Body of pancreas (tissue), 4 donors: ENCODE measurements at regions not wholly inside any gene's neighbourhood (a gene's known extent, or its start where the extent isn't known, plus 50 kb on each side); places are given as distances from the start of the nearest gene placed in this dataset. TPM values are rescaled to one million over a fixed set of nuclear protein-coding genes. Genes with fewer than 3 reads are reported as not detected.

Experiments
- ATAC-seq: fragments of 150-250 bp; one replicate; pipeline ENCODE4 v1.9.1; 2016
- DNase-seq, 4 donors: peaks; one replicate each; pipeline ENCODE4 v3.0.0-alpha.2; 2019
- H3K27ac ChIP-seq, 4 donors: fragments of 200-600 bp; sonication (generic); 1 replicate in 3 of 4; 2 replicates in 1 of 4; pipeline versions ENCODE4 v1.5.1 to v1.6.1; 2016 to 2019; ENCODE audit warnings: mild to moderate bottlenecking in 1 of 4, mixed read lengths in 1 of 4, moderate library complexity in 1 of 4
- H3K27me3 ChIP-seq, 2 donors: fragments of 200-600 bp; sonication (generic); one replicate each; pipeline ENCODE4 v1.6.0; 2016; ENCODE audit warnings: mild to moderate bottlenecking in 1 of 2
- H3K36me3 ChIP-seq, 2 donors: fragments of 200-600 bp; sonication (generic); replicated peaks in 1 of 2; 2 replicates each; pipeline ENCODE4 v1.5.1; 2016; ENCODE audit warnings: low read depth in 2 of 2; ENCODE audit not compliant: insufficient read depth in 1 of 2
- H3K4me1 ChIP-seq: fragments of 200-600 bp; sonication (generic); one replicate; pipeline ENCODE4 v1.6.0; 2016
- H3K4me3 ChIP-seq, 2 donors: fragments of 200-600 bp; sonication (generic); 1 replicate in 1 of 2; 2 replicates in 1 of 2; pipeline ENCODE4 v1.5.1; 2016 to 2019
- H3K9me3 ChIP-seq, 3 donors: fragments of 200-600 bp; sonication (generic); 1 replicate in 2 of 3; 2 replicates in 1 of 3; pipeline ENCODE4 v1.5.1; 2016
- CTCF ChIP-seq, 7 experiments: fragments of 450-650 bp in 4 of 7; fragments of 200-600 bp in 3 of 7; sonication (generic) in 3 of 7; IDR thresholded peaks; one replicate each; pipeline ENCODE4 v1.5.1; 2016 to 2019; ENCODE audit warnings: antibody characterized with exemption in 7 of 7
- POLR2A ChIP-seq, 3 donors: fragments of 450-650 bp; IDR thresholded peaks; one replicate each; pipeline ENCODE4 v1.6.1; 2016; ENCODE audit warnings: antibody characterized with exemption in 3 of 3, mild to moderate bottlenecking in 2 of 3
- WGBS, 2 donors: methylation state at CpG; one replicate each; pipeline ENCODE4 v1.1.5; 2017; 5-methylcytosine and 5-hydroxymethylcytosine counted together
- intact Hi-C: fragments of 100-400 bp; cut with DNase I; formaldehyde crosslinking; loops from one replicate; pipeline ENCODE4 v1.15.1; 2023
- small RNA-seq: library from RNA; depleted of rRNA; stranded (forward); fragments of <200 nt; gene quantifications from one replicate; pipeline ENCODE3, GENCODE V24; 2016

DNA sequence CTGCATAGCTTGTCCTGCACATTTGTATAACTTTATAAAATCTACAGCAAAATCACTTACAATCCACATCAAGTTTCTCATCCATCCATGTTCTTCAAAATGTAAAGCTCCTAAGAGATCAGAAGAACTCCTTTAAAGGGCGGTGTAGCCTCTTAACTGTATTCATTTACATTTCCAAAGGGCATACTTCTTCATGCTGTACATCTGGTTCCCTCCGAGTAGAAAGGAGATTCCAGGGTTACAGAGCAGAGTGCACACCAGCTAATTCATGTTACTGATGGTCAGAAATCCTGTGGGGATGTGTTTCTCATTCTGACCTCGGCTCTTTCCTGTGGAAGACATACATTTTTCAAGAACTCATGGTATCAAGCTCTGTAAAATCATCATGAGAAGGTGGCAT is 231.8 kb downstream of the ARAP2 start:
- intact Hi-C loops, result no loop called here
- no peak for ATAC-seq
- no peak for DNase-seq
- H3K4me3 ChIP-seq, result no peak overlapping the region
- H3K36me3 ChIP-seq, result no peaks in the 10 kb centered on the region
- H3K27me3 ChIP-seq, result no peaks in the 10 kb centered on the region
- H3K9me3 ChIP-seq, result no peaks in the 10 kb centered on the region
- 51 to 58% methylated on average over 3 of the region's 3 CpGs for WGBS, 2 donors
- no peaks in the 10 kb centered on the region for H3K4me1 ChIP-seq
- no peak for TF ChIP-seq CTCF (IDR thresholded peaks at IDR 0.05)
- TF ChIP-seq POLR2A (IDR thresholded peaks at IDR 0.05), result no peak
- H3K27ac ChIP-seq, result no peak overlapping the region

DNA sequence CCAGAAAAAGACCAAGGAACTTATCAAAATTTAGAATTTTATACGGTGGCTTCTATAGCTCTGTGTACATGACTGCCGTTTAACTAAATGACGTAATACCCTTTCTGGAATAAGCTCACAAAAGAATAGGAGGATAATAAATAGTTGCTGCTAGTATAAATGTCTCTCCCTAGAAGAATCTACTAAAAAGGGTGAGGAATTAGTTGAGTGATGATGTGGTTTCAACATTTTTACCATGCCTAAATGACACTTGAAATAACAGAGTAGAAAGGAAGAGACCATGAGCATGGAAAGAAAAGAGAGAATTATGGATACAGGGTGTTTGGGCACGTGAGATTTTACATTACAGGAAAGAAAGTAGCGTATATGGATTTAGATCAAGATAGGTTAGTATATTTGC is 231.1 kb downstream of the ARAP2 start:
- H3K4me3 ChIP-seq, result no peak overlapping the region
- ATAC-seq, result no peak
- H3K27me3 ChIP-seq, result no peaks in the 10 kb centered on the region
- H3K36me3 ChIP-seq, result no peaks in the 10 kb centered on the region
- DNase-seq, result no peak
- no peaks in the 10 kb centered on the region for H3K9me3 ChIP-seq
- no peaks in the 10 kb centered on the region for H3K4me1 ChIP-seq
- TF ChIP-seq POLR2A (IDR thresholded peaks at IDR 0.05), result no peak
- TF ChIP-seq CTCF (IDR thresholded peaks at IDR 0.05), result no peak
- no peak overlapping the region for H3K27ac ChIP-seq
- 74 to 83% methylated on average over 5 of the region's 5 CpGs for WGBS, 2 donors
- intact Hi-C loops, result no loop called here

Small RNA genes in the stretch of these regions (small RNA-seq; reads per million reads assigned to genes)
- not detected for gene AC097535.2
- not detected for gene RF01210
- not detected for gene RNU6-573P
